Activated CD4-positive, alpha-beta T cell treated with anti-CD3 and anti-CD28 coated beads, Interleukin-2, amount 10 ng/mL, durations not matched to agents 24 days and 14 days (primary cell): ENCODE measurements at regions not wholly inside any gene's neighbourhood (a gene's known extent, or its start where the extent isn't known, plus 50 kb on each side); places are given as distances from the start of the nearest gene placed in this dataset.
"Not testable (repeated sequence)": the region's sequence is repeated elsewhere in the genome, so short reads cannot be mapped to it uniquely, and the experiment has no call there.

Source experiments
- DNase-seq: peaks from one replicate; pipeline ENCODE4 v3.0.0; 2022
- H3K27ac Mint-ChIP-seq: one replicate; pipeline ENCODE4 v1.8.0; 2022; ENCODE audit warnings: mild to moderate bottlenecking, mixed read lengths
- H3K27me3 Mint-ChIP-seq: one replicate; pipeline ENCODE4 v1.8.0; 2022; ENCODE audit warnings: mixed read lengths
- H3K36me3 Mint-ChIP-seq: one replicate; pipeline ENCODE4 v1.8.0; 2022; ENCODE audit warnings: low read depth, mild to moderate bottlenecking, mixed read lengths
- H3K4me1 Mint-ChIP-seq: one replicate; pipeline ENCODE4 v1.8.0; 2021; ENCODE audit warnings: mixed read lengths
- H3K4me3 Mint-ChIP-seq: one replicate; pipeline ENCODE4 v1.8.0; 2022; ENCODE audit warnings: mild to moderate bottlenecking, moderate library complexity, mixed read lengths
- H3K9me3 Mint-ChIP-seq: one replicate; pipeline ENCODE4 v1.8.0; 2021; ENCODE audit warnings: mixed read lengths
- intact Hi-C: fragments of 100-400 bp; cut with micrococcal nuclease; formaldehyde crosslinking; loops from one replicate; pipeline ENCODE4 v1.15.1; 2023

DNA sequence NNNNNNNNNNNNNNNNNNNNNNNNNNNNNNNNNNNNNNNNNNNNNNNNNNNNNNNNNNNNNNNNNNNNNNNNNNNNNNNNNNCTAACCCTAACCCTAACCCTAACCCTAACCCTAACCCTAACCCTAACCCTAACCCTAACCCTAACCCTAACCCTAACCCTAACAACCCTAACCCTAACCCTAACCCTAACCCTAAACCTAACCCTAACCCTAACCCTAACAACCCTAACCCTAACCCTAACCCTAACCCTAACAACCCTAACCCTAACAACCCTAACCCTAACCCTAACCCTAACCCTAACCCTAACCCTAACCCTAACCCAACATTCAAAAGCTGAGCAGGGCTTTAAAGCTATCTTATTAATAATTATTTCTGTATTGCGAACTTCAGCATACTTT, 182.5 kb upstream of the FAM20C start:
- H3K36me3 Mint-ChIP-seq, intact Hi-C loops, H3K4me1 Mint-ChIP-seq, H3K4me3 Mint-ChIP-seq, H3K27me3 Mint-ChIP-seq, H3K27ac Mint-ChIP-seq, H3K9me3 Mint-ChIP-seq: not testable (repeated sequence)
- DNase-seq, result peak; percentile 54

DNA sequence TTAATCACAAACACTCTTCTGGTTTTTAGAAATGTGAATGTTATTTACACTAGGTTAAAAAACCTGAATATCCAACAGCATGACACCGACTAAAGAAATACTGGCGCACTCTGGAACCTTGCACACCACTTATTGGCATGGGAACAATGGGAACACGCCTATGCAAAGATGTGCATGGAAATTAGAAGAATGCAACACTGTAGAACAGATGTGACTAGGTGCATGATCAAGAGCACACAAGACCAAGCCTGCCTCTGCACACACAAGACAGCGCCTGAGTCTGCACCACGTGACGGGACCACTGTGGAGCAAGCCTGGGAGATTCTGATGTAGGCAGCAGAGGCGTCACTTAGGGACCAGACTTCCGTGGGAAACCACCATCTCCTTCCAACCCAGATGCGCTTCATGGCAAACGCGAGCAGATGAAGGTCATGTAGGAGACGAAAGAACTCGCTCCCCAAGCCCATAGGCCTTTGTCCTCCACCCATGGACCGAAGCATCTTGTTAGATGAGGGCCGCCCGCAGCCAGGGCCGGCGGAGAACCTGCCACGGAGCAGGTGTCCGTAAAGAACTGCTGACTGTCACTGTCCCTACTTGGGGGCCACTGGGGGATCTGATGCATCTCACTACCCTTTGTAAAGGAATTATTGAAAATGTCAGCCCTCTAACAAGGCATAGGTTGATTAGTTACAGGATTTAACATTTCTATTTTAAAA, 159.6 kb upstream of the FAM20C start:
- intact Hi-C loops, H3K36me3 Mint-ChIP-seq, H3K4me3 Mint-ChIP-seq, H3K27ac Mint-ChIP-seq, H3K4me1 Mint-ChIP-seq, H3K27me3 Mint-ChIP-seq, H3K9me3 Mint-ChIP-seq: not testable (repeated sequence)
- peak; percentile 50 for DNase-seq

DNA sequence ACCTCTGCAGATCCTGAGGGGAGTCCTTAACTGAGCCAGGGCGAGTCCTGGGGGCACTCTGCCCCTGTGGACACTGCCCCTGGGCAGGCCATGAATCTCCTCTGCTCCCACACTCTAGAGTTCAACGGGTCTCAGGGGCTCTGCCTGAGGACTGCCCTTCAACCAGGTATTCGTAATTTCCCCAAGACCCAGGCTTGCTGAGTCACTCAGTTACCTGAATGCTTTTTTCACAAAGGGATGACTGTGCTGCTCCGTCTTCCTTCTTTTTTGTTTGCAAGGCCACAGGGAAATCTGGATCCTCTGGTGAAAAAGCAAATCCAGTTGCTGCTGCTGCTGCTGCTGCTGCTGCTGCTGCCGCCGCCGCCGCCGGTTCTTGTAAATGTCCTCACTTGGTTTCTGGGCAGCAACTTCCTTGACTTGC, 157.2 kb upstream of the FAM20C start:
- not testable (repeated sequence) for H3K4me3 Mint-ChIP-seq

DNA sequence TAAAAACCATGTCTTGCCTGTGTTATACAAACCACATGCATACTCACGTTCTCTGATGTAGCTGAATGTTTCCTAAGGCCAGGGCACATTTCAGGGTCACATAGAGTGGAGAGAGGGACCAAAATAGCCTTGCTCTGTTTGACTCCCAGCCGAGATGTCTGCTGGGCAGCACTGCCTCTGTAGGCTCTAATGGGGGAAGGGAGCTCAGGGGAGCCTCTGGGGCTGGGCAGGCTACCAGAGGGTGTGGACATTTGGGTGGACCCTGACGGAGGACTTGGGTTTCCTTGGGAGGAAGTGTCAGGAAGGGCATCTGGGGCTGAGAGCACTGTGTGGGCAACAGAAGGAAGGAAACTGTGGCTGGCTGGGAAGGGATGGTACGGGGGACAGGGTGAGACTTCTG, 155.8 kb upstream of the FAM20C start:
- H3K36me3 Mint-ChIP-seq, H3K27ac Mint-ChIP-seq, H3K4me1 Mint-ChIP-seq, H3K9me3 Mint-ChIP-seq, intact Hi-C loops, H3K4me3 Mint-ChIP-seq, H3K27me3 Mint-ChIP-seq, DNase-seq: not testable (repeated sequence)

More for the DNA sequence above, 157.2 kb upstream of the FAM20C start:
- H3K4me1 Mint-ChIP-seq, H3K36me3 Mint-ChIP-seq, H3K27me3 Mint-ChIP-seq, H3K9me3 Mint-ChIP-seq, DNase-seq, H3K27ac Mint-ChIP-seq, intact Hi-C loops: not testable (repeated sequence)

DNA sequence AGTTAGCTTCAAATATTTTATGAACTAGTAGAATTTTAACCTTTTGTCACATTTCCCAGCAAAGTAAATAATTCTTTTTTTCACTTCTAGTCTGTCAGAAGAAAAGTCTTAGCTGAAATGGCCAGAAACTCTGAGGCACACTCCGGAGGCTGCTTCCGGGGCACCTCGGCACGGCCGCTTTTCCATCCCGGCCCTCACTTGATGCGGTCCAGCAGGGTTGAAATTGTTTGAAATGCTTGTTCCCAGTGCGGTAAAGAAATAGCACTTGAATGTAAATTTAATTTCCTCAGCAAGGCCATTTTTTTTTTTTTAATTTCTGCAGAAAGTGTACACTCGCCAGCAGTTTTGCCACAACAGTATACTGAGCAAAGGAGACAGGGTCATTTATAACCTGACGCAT, 154.7 kb upstream of the FAM20C start:
- H3K4me3 Mint-ChIP-seq, intact Hi-C loops, H3K9me3 Mint-ChIP-seq, H3K4me1 Mint-ChIP-seq, H3K27ac Mint-ChIP-seq, DNase-seq, H3K27me3 Mint-ChIP-seq, H3K36me3 Mint-ChIP-seq: not testable (repeated sequence)

DNA sequence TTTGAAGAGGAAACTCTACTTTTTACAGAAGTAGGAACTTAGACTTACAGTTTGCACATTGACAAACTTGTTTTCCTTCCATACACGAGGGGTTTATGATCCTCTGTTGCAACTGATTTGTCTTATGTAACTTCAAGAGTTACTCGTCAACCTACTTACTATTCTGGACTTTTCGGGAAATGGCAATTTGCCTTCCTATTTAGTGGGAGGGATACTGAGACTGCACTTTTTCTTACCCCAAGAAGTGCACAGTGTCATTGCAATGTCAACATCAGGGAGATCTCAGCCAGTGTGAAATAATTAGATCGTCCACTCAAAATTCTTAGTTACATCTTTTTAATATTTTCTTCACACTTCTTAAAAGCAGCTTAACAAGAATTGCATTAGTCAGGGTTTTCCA, 153.9 kb upstream of the FAM20C start:
- H3K36me3 Mint-ChIP-seq, H3K27ac Mint-ChIP-seq: not testable (repeated sequence)

DNA sequence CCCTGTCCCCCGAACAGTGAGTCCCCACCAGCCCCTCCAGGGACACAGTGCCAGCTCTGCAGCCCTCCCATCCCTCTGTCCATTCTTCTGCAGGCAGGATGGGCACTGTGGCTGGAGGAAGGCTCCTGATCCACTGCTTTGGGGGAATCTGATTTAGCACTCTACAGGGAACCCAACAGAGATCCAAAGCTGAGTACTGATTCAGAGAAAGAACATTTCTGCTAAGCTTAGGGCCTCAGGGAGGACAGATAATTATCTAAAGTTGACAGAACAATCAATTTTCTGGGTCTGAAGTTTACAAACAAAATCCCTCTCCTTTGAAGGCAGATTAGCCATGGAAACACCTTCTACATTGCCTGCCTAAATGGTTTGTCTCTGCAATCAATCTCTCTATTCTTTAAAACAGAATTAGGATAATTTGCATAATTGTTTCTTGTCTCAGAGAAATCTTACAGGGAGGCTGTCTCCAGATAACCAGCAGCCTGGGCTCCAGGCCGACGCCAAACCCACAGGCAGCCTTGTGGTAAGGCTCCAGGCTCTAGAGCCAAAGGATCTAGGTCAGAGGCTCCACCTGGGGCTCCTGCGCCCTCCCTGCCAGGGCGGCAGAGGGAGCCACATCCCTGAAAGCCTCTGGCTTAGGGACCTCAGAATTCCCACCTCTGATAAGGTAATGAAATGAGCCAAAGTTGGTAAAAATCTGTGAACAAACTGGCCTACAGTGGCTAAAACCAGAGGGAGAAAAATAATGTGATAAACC, 152.2 kb upstream of the FAM20C start:
- H3K27me3 Mint-ChIP-seq, H3K9me3 Mint-ChIP-seq, intact Hi-C loops: not testable (repeated sequence)

More for the DNA sequence above, 153.9 kb upstream of the FAM20C start:
- H3K9me3 Mint-ChIP-seq, H3K4me3 Mint-ChIP-seq, intact Hi-C loops, H3K27me3 Mint-ChIP-seq, H3K4me1 Mint-ChIP-seq, DNase-seq: not testable (repeated sequence)

DNA sequence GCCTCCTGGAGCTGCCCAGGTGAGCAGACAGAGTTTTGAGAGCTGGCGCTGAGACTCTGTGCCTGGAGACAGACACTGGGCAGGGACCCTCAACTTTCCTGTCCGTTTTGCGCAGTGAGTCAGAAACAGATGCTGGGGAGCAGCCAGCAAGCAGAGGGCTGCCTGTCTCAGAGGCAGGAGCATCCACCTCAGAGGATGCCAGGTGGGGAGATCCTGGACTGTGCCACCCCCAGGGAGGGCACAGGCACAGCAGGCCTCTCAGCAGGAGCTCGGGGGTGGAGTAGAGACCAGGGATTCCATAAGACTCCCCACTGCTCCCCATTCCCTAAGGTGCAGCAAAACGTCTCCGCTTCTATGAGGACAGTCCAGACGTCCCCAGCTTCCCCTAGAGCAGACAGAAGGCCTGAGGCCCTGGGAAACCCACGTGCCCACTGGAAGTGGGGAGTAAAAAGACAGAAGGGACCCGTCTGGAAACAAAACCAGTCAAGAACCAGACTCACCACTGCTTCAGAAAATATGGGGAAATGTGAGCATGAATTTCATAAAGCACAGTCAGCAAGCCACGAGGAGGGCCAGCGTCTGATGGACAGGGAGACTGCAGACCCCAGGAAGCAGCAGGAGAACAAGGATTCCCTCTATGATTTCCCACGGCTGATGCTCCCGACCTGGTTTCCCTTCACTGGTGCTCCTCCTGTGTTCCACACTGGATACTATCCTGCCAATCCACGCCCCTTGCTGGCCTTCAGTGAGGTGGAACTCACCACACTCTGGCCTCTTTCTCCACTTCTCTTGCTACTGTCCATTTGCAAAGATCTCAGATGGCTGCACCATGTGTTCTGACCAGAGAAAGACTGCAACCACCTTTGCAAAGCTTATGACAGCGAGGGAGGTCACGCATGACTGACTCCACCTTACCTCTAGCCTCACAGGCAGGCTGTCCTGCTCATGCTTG, 151.3 kb upstream of the FAM20C start:
- H3K4me1 Mint-ChIP-seq, result no peaks in the 10 kb centered on the region
- peak; percentile 51 for DNase-seq
- no peaks in the 10 kb centered on the region for H3K27me3 Mint-ChIP-seq
- no peak overlapping the region for H3K4me3 Mint-ChIP-seq
- no peaks in the 10 kb centered on the region for H3K9me3 Mint-ChIP-seq
- H3K36me3 Mint-ChIP-seq, result no peaks in the 10 kb centered on the region
- intact Hi-C loops, result no loop called here
- no peak overlapping the region for H3K27ac Mint-ChIP-seq

More for the DNA sequence above, 152.2 kb upstream of the FAM20C start:
- not testable (repeated sequence) for H3K27ac Mint-ChIP-seq, H3K4me3 Mint-ChIP-seq, H3K4me1 Mint-ChIP-seq, H3K36me3 Mint-ChIP-seq
- DNase-seq, result peak; percentile 43

DNA sequence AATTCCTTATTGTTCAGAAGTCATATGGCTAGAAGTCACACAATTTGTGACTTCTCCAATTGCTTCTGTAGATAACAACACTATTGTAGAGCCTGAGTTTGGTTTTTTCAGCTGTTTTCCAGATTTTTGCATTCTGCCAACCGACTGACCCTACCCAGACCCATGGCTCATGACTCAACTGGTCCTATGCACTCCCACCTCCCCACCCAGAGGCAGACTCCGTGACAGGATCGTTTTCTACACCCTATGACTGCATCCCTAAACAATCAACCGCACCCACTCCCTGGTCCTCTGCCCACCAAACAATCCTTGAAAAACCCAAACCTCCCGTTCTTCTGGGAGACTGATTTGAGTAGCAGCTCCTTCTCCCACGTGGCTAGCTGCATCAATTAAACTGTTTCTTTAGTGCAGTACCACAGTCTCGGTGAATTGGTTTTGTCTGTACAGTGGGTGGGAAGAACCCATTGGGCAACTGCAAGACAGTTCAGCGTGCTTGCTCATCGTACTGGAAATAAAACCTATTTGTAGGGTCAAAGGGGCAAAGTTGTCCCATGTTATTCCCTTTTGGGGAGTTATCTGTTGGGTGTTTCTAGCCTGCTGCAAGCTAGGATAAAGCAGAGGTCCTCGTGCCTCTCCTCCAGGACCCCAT, 150.3 kb upstream of the FAM20C start:
- Mint-ChIP-seq H3K27me3 (no peaks in the 10 kb centered on the region), H3K4me1 (no peaks in the 10 kb centered on the region), H3K4me3 (no peak overlapping the region), H3K9me3 (no peaks in the 10 kb centered on the region), H3K27ac (no peak overlapping the region), H3K36me3 (no peaks in the 10 kb centered on the region)
- DNase-seq, result peak; percentile 54
- intact Hi-C loops, result no loop called here

DNA sequence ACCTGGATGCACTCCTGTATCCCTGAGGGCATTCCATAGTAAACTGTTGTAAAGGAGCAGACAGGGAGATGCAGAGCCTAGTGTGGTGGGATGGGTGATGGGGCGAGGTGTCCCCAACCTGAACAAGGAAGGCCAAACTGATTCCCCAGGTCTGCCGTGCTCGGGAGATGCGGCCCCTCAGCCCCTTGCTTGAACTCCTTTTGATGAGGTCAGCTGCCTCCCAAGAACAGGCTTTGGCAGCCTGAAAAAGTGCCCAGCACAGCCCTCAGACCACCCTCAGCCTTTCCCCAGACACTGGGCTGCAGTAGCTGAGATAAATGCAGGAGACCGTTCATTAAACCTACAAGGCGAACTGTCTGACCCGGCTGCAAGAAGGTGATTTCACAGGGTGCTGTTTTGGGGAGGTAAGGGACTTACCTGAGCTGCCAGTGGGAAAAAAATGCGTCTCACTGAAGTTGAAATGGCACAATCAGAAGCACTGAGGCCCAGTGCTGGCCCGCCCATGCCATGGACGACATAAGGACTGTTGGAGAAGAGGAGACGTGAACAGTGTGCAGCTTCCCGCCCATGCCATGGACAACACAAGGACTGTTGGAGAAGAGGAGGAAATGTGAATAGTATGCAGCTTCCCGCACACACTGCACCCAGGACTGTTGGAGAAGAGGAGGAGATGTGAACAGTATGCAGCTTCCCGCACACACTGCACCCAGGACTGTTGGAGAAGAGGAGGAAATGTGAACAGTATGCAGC, 148.4 kb upstream of the FAM20C start:
- H3K9me3 Mint-ChIP-seq, result no peaks in the 10 kb centered on the region
- intact Hi-C loops, result no loop called here
- DNase-seq, result peak; percentile 54
- no peak overlapping the region for H3K4me3 Mint-ChIP-seq
- no peaks in the 10 kb centered on the region for H3K4me1 Mint-ChIP-seq
- no peaks in the 10 kb centered on the region for H3K36me3 Mint-ChIP-seq
- no peaks in the 10 kb centered on the region for H3K27me3 Mint-ChIP-seq
- H3K27ac Mint-ChIP-seq, result no peak overlapping the region

DNA sequence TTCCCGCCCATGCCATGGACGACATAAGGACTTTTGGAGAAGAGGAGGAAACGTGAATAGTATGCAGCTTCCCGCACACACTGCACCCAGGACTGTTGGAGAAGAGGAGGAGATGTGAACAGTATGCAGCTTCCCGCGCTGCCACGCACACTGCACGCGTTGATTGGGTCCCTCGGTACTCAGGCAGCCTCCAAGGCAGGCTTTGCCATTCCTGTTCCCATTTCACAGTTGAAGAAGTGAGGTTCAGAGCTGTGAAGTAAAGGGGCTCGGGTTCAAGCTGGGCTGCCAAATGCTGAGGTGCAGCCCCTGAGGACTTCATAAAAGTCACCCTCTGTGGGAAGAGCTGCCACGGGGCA, 147.9 kb upstream of the FAM20C start:
- H3K36me3 Mint-ChIP-seq, result no peaks in the 10 kb centered on the region
- H3K9me3 Mint-ChIP-seq, result no peaks in the 10 kb centered on the region
- no peaks in the 10 kb centered on the region for H3K4me1 Mint-ChIP-seq
- DNase-seq, result peak; percentile 50
- H3K4me3 Mint-ChIP-seq, result no peak overlapping the region
- intact Hi-C loops, result no loop called here
- H3K27ac Mint-ChIP-seq, result no peak overlapping the region
- H3K27me3 Mint-ChIP-seq, result no peaks in the 10 kb centered on the region

DNA sequence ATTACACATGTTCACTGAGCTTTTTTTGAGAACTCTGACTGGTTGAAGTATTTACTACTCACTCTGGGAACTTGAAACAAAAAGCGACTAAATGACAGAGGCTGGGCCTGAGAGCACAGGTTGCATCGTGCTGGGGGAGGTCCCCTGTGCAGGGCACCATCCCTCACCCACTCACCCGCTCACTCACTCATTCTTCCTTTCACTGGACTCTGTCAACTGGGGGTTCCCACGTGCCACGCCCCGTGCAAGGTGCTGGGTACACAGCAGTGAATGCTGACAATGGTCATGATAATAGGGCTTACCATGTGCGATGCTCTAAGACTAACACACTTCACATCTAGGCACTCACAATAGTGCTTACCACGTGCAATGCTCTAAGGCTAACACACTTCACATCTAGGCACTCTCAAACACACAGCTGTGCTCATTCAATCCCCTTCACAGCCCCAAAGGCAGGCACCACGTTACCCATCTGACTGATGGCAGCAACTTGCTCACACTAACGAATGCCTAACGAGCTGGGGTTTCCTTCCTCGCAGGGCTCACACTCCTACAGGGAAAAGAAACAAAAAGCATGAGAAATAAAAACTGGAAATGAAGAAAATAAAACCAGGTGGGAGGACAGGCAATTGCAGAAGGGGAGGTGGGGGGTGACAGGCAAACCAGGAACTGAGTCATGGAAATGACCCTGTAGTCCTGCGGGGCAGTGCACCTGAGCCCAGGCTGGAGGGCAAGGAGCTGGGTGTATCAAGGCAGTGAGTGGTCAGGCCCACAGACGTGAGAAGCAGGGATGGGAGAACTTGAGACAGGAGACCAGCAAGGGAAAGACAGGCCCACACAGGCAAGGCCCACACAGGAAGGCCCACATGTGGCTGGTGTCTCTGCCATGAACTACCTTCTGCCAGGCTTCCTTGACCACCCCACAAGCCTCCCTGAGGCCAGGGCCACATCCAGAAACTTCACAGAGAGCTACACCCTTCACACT, 147.0 kb upstream of the FAM20C start:
- Mint-ChIP-seq H3K4me1 (no peaks in the 10 kb centered on the region), H3K9me3 (no peaks in the 10 kb centered on the region), H3K27ac (no peak overlapping the region), H3K27me3 (no peaks in the 10 kb centered on the region), H3K4me3 (no peak overlapping the region), H3K36me3 (no peaks in the 10 kb centered on the region)
- intact Hi-C loops, result no loop called here
- peak; percentile 53 for DNase-seq
